T-helper 17 cell (primary cell): ENCODE measurements at regions not wholly inside any gene's neighbourhood (a gene's known extent, or its start where the extent isn't known, plus 50 kb on each side); places are given as distances from the start of the nearest gene placed in this dataset.
"Not testable (repeated sequence)": the region's sequence is repeated elsewhere in the genome, so short reads cannot be mapped to it uniquely, and the experiment has no call there.

Experiments
- ATAC-seq: fragments of 150-1000 bp; cut with Tn5 transposase; 2 replicates; pipeline ENCODE4 v1.10.0; 2021; ENCODE audit warnings: mild to moderate bottlenecking, moderate library complexity
- DNase-seq, 3 donors: peaks; one replicate each; pipeline versions ENCODE4 v3.0.0 to v3.0.0-alpha.2; 2020 to 2021
- H3K9me3 ChIP-seq: one replicate; pipeline ENCODE4 v1.7.0; 2013; ENCODE audit warnings: low read length, mild to moderate bottlenecking; ENCODE audit not compliant: control insufficient read depth, poor library complexity, severe bottlenecking
- H3K27ac Mint-ChIP-seq: one replicate; pipeline ENCODE4 v1.8.0; 2022; ENCODE audit warnings: mild to moderate bottlenecking, moderate library complexity, mixed read lengths
- H3K27me3 Mint-ChIP-seq: one replicate; pipeline ENCODE4 v1.8.0; 2022; ENCODE audit warnings: mixed read lengths
- H3K36me3 Mint-ChIP-seq: one replicate; pipeline ENCODE4 v1.8.0; 2022; ENCODE audit warnings: low read depth, mixed read lengths
- H3K4me1 Mint-ChIP-seq: one replicate; pipeline ENCODE4 v1.8.0; 2022; ENCODE audit warnings: mild to moderate bottlenecking, mixed read lengths
- H3K4me3 Mint-ChIP-seq: one replicate; pipeline ENCODE4 v1.8.0; 2022; ENCODE audit warnings: mild to moderate bottlenecking, moderate library complexity, mixed read lengths

DNA sequence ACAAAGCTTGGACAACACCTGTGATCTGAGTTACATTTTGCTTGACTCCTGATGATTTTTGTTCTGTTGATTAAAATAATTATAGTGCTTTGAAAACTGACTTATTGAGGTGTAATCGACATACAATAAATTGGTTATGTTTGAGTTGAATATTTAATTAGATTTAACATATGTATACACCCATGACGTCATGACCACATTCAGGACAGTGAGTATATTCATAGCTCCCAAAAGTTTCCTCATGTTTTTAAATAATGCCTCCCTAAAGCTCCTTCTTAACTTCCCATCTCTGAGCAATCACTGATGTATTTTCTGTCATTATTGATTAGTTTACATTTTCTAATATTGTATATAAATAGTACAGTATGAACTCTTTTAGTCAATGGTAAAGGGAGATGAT is 801.2 kb downstream of the PDCD6IP start:
- DNase-seq: no peak
- no peaks in the 10 kb centered on the region for H3K9me3 ChIP-seq
- no peaks in the 10 kb centered on the region for H3K27me3 Mint-ChIP-seq
- no peak for ATAC-seq
- no peaks in the 10 kb centered on the region for H3K36me3 Mint-ChIP-seq
- H3K4me3 Mint-ChIP-seq: no peak overlapping the region
- no peak overlapping the region for H3K27ac Mint-ChIP-seq
- H3K4me1 Mint-ChIP-seq: no peaks in the 10 kb centered on the region

DNA sequence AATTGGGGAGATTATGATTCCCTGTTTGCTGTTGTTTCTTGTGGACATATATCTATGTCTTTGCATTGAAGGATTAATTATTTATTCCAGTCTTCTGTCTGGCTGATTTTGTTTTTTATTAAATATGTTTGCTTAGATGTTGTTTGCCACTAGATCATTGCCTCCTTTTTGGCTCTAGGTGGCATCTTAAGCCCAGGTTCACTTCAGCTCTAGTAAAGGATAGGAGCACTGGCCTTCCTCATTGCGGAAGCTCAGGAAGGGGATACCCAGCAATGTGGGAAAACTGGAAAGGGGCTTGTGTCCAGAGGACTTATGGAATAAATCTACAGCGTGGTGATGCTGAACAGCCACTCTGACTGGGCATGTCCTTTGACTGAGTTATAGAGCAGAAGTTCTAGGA is 821.6 kb downstream of the PDCD6IP start:
- DNase-seq (no peak), ATAC-seq (no peak)
- Mint-ChIP-seq H3K36me3 (no peaks in the 10 kb centered on the region), H3K27me3 (no peaks in the 10 kb centered on the region), H3K4me1 (no peaks in the 10 kb centered on the region), H3K4me3 (no peak overlapping the region), H3K27ac (no peak overlapping the region)
- peaks cover 4% of the 10 kb centered on the region for H3K9me3 ChIP-seq

DNA sequence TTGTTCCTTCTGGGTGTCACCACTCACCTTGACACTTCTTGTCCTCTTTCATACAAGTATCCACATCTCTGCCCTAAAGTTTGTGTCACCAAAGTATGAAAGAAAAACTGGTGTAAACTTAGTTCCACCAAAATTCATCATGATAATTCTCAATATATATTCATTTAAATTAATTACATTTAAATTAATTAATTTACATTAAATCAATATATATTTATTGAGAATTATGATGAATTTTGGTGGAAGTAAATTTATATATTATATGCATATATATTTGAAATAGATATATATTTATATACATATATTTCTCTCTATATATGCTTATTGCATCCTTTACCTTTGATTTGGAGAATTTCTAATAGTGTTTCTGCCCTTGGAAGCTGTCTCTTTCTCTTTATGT is 828.3 kb downstream of the PDCD6IP start:
- Mint-ChIP-seq H3K4me1 (no peaks in the 10 kb centered on the region), H3K27me3 (no peaks in the 10 kb centered on the region), H3K4me3 (no peak overlapping the region), H3K27ac (no peak overlapping the region), H3K36me3 (no peaks in the 10 kb centered on the region)
- H3K9me3 ChIP-seq: peaks cover 4% of the 10 kb centered on the region
- ATAC-seq (no peak), DNase-seq (no peak)

DNA sequence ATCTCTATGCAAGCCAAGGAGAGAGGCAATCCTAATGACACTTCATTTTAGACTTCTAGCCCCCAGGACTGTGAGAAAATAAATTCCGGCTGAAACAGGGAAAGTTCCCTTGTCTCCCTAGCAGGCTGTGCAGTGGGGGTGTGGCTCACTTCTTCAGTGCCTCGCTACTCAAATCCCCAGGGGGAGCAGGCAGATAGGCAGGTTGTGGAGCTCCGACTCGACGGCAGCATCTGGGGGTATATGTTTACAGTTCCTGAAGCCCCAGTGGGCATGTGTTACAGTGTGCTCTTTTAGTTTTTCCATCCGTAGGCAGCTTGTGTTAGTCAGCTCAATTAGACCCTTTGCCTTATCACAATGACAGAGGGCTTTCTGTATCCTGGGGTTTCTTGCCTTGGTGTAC is 836.5 kb downstream of the PDCD6IP start:
- ATAC-seq (no peak), DNase-seq (no peak)
- H3K9me3 ChIP-seq: no peaks in the 10 kb centered on the region
- H3K27ac Mint-ChIP-seq: no peak overlapping the region
- H3K27me3 Mint-ChIP-seq: no peaks in the 10 kb centered on the region
- no peak overlapping the region for H3K4me3 Mint-ChIP-seq
- H3K4me1 Mint-ChIP-seq: no peaks in the 10 kb centered on the region
- H3K36me3 Mint-ChIP-seq: no peaks in the 10 kb centered on the region

DNA sequence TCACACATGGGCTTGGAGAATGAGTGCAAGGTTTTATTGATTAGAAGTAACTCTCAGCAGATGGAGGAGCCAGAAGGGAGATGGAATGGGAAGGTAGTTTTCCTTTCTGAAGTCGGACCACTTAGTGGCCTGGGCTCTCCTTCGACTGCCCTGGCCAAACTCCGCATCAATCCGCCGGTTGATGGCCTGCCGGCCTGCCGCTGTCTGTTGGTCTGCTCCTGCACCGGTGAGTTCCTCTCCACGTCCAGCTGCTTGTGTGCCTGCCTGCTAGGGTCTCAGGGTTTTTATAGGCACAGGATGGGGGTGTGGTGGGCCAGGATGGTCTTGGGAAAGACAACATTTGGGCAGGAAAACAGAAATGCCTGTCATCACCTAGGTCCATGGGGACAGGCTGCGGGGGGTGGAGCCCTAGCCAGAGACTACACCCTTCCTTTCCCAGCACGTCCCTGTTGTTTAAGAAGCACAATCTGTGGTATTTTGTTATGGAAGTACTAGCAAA is 837.0 kb downstream of the PDCD6IP start:
- DNase-seq (no peak), ATAC-seq (no peak)
- H3K9me3 ChIP-seq: no peaks in the 10 kb centered on the region
- no peaks in the 10 kb centered on the region for H3K27me3 Mint-ChIP-seq
- no peak overlapping the region for H3K27ac Mint-ChIP-seq
- no peak overlapping the region for H3K4me3 Mint-ChIP-seq
- H3K36me3 Mint-ChIP-seq: no peaks in the 10 kb centered on the region
- no peaks in the 10 kb centered on the region for H3K4me1 Mint-ChIP-seq

DNA sequence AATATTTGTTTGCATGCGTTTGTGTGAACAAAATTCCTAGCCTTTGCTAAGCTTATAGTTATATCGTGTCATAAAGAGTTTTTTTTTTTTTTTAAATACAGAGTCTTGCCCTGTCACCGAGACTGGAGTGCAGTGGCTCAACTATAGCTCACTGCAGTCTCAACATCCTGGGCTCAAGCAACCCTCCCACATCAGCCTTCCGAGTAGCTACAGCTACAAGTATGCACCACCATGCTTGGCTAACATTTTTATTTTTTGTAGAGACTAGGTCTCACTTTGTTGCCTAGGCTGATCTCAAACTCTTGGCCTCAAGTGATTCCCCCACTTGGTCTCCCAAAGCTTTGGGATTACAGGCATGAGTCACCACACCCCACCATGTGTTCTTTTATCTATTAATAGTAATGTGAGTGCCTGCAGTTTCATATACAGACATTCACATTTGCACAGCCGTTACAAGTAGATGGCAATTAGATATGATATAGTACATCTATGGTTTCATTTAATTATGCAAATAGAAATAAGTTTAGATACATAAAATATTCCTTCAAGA is 848.6 kb downstream of the PDCD6IP start:
- Mint-ChIP-seq H3K36me3 (no peaks in the 10 kb centered on the region), H3K27ac (no peak overlapping the region), H3K4me3 (no peak overlapping the region), H3K4me1 (no peaks in the 10 kb centered on the region), H3K27me3 (no peaks in the 10 kb centered on the region)
- DNase-seq (no peak), ATAC-seq (no peak)
- H3K9me3 ChIP-seq: no peaks in the 10 kb centered on the region

DNA sequence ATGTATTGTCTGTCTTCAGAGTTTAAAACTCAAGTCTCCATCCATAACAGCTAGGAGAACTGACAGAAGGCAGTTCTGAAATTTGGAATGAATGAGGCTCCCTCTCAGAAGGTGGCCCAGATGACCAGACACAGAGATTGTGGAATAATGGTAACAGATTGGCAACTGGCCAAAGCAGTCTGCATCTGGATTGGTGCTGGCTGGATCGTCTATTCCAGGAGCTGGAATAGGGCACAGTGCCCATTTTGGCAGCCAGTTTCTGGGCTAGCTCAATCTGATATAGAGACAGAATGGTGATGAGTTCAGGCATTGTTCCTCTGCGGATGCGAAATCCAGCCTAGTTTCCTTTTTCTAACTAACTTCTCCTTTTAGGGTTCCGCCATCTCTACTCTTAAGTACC is 851.7 kb downstream of the PDCD6IP start:
- no peak overlapping the region for H3K4me3 Mint-ChIP-seq
- no peaks in the 10 kb centered on the region for H3K4me1 Mint-ChIP-seq
- H3K27ac Mint-ChIP-seq: no peak overlapping the region
- no peaks in the 10 kb centered on the region for H3K27me3 Mint-ChIP-seq
- no peaks in the 10 kb centered on the region for H3K36me3 Mint-ChIP-seq
- ATAC-seq (no peak), DNase-seq (no peak)
- H3K9me3 ChIP-seq: no peaks in the 10 kb centered on the region

DNA sequence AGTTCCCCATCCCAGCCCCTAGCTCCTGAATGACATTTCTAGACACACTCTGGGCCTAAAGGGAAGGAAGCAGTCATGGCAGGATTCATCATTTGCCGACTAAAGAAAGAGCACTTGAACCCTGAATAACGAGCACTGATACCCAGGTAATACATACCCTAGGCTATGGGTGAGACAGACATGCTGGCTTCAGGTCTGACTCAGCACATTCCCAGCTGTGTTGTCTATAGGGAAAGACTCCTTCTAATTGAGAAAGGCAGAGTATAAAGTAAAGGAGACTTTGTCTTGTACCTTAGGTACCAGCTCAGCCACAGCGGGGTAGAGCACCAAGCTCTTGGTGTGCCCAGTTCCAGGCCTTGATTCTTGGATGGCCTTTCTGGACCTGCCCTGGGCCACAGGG is 870.5 kb downstream of the PDCD6IP start:
- DNase-seq (no peak), ATAC-seq (no peak)
- Mint-ChIP-seq H3K27me3 (no peaks in the 10 kb centered on the region), H3K4me1 (no peaks in the 10 kb centered on the region), H3K4me3 (no peak overlapping the region), H3K36me3 (no peaks in the 10 kb centered on the region), H3K27ac (no peak overlapping the region)
- H3K9me3 ChIP-seq: no peaks in the 10 kb centered on the region

DNA sequence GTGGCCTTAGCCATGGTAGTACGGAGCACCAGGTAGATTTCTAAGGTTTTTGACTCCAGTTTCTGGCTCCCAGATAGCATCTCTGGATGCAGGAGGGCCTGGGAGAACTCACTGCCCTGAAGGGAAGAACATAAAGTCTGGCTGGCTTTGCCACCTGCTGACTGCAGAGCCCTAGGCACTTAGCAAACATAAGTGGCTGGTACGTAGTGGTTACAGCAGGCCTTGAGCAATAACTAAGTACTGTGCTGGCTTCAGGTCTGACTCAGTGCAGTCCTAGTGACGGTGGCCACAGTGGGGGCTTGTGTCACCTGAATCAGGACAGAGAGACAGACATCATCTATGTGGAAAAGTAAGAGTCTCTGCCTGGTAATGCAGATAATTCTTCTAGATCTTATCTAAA is 871.1 kb downstream of the PDCD6IP start:
- no peak overlapping the region for H3K27ac Mint-ChIP-seq
- no peaks in the 10 kb centered on the region for H3K4me1 Mint-ChIP-seq
- no peaks in the 10 kb centered on the region for H3K9me3 ChIP-seq
- no peak for DNase-seq
- H3K36me3 Mint-ChIP-seq: no peaks in the 10 kb centered on the region
- no peak for ATAC-seq
- H3K27me3 Mint-ChIP-seq: no peaks in the 10 kb centered on the region
- no peak overlapping the region for H3K4me3 Mint-ChIP-seq

DNA sequence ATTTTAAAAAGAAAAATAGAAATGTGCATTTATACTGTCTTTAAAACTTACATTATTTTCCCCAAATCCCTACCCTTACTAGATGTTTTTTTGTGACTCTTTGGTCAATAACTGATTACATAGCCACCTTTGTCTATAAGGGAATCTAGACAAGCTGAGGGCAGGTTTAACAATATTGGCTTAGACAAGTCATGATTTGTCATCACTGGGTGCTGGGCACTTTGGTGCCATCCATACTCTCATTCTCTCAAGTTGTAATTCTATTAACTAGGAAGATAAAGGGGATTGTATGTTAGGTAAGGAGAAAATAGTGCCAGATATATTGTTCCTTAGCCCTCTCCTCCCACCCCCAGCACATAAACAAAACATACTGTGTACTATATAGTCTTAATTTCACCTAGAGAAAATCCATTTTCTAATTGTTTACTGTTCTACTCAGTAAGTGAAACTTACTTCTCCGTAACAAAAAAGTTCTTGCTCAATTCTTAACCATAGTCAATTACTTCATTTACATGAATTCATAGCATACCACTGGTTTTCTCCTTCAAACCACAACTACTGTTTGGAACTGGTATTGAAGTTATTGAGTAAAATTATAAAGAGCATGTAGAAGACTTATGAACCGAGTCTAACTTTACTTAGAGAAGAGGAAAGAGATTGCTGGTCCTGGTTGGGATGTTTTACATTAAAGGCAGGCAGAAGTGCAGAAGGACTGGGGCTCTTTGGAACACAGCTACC is 877.1 kb downstream of the PDCD6IP start:
- H3K36me3 Mint-ChIP-seq: no peaks in the 10 kb centered on the region
- ATAC-seq: no peak
- no peaks in the 10 kb centered on the region for H3K27me3 Mint-ChIP-seq
- H3K9me3 ChIP-seq: no peaks in the 10 kb centered on the region
- DNase-seq: no peak
- no peaks in the 10 kb centered on the region for H3K4me1 Mint-ChIP-seq
- H3K27ac Mint-ChIP-seq: no peak overlapping the region
- no peak overlapping the region for H3K4me3 Mint-ChIP-seq

DNA sequence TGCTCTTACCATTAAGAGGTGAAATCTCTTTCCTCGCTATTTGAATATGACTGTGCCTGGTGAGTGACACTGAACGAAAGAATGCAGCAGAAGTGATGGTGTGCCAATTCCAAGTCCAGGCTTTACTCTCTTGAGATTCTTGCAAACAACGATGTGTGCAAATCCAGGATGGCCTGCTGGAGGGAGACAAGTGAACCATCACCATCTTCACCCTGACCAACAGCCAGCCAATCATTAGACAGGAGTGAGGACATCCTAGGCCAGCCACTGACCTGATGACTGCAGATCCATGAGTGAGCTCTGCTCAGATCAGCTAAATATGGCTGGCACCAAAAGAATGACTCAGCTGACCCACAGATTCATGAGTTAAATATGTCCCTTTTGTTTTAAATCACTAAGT is 878.0 kb downstream of the PDCD6IP start:
- no peak for ATAC-seq
- H3K4me1 Mint-ChIP-seq: no peaks in the 10 kb centered on the region
- H3K36me3 Mint-ChIP-seq: no peaks in the 10 kb centered on the region
- H3K27ac Mint-ChIP-seq: no peak overlapping the region
- no peaks in the 10 kb centered on the region for H3K9me3 ChIP-seq
- no peaks in the 10 kb centered on the region for H3K27me3 Mint-ChIP-seq
- H3K4me3 Mint-ChIP-seq: no peak overlapping the region
- DNase-seq: no peak

DNA sequence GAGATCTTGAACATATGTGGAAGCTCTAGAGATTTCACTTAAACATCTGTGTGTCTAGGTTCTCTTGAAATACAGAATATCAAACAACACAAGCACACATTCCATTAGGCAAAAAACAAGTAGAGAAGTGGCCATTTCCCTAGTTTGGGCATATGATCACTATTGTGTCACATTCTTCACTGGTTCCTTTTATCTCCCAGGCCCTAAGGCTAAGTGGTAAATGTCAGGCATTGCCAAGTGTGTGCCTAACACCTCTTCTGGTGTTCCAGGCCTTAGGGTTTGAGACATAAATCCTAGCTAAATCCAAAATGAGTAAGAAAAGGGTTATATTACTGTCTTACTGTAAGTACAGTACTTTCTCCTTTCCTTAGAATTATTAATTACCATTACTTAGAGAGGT is 880.1 kb downstream of the PDCD6IP start:
- Mint-ChIP-seq H3K4me1 (no peaks in the 10 kb centered on the region), H3K27ac (no peak overlapping the region), H3K4me3 (no peak overlapping the region), H3K27me3 (no peaks in the 10 kb centered on the region), H3K36me3 (no peaks in the 10 kb centered on the region)
- no peaks in the 10 kb centered on the region for H3K9me3 ChIP-seq
- DNase-seq: no peak
- ATAC-seq: no peak

DNA sequence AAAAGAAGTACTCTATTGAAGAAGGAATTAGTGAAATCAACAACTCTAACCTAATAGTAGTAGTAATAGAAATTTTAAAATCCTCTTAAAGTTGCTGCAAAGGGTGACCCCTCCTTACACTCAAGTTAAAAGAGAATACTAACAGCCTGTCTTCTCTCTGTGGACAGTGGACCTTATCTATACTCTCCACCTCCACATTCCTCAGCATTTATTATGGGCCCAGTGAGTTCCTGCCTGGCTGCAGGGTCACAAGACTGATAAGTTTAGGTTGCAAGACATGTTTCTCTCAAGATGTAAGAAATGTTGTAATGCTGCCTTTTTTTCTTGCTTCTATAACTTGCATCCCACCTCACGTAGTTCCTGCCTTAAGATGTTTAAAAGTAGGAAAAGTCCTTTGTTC is 880.6 kb downstream of the PDCD6IP start:
- H3K9me3 ChIP-seq, H3K36me3 Mint-ChIP-seq, H3K4me1 Mint-ChIP-seq, H3K4me3 Mint-ChIP-seq, ATAC-seq, H3K27me3 Mint-ChIP-seq, H3K27ac Mint-ChIP-seq, DNase-seq: not testable (repeated sequence)

DNA sequence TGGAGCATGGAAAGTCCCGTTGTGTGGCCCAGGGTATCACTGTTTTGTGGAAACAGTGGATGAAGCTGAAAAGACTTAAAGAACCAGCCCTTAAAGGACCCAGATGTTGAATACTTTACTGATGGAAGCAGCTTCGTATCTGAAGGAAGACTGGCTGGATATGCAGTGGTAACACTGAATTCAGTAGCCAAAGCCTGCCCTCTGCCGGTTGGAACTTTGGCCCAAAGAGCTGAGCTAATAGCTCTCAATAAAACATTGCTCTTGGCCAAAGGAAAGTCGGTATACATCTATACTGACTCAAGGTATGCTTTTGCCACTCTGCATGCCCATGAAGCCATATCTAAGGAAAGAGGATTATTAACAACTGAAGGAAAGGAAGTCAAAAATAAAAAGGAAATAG is 885.4 kb downstream of the PDCD6IP start:
- DNase-seq: no peak
- no peaks in the 10 kb centered on the region for H3K27me3 Mint-ChIP-seq
- H3K9me3 ChIP-seq: no peaks in the 10 kb centered on the region

More for the DNA sequence above, 885.4 kb downstream of the PDCD6IP start:
- H3K4me1 Mint-ChIP-seq: no peaks in the 10 kb centered on the region
- H3K27ac Mint-ChIP-seq: no peak overlapping the region
- no peak for ATAC-seq
- no peak overlapping the region for H3K4me3 Mint-ChIP-seq
- H3K36me3 Mint-ChIP-seq: no peaks in the 10 kb centered on the region
